PFSK-1 (cell line): ENCODE measurements at regions not wholly inside any gene's neighbourhood (a gene's known extent, or its start where the extent isn't known, plus 50 kb on each side); places are given as distances from the start of the nearest gene placed in this dataset.

Experiments
- POLR2AphosphoS5 ChIP-seq: IDR thresholded peaks from 2 replicates; pipeline ENCODE4 v1.6.1; 2012; ENCODE audit warnings: low read depth, mild to moderate bottlenecking, control low read depth, low read length, moderate library complexity
- TAF1 ChIP-seq: IDR thresholded peaks from 2 replicates; pipeline ENCODE4 v1.6.1; 2012; ENCODE audit warnings: low read length, control low read depth, borderline replicate concordance; ENCODE audit not compliant: insufficient read depth
- TF ChIP-seq, protein P1 (sequence below), 2 experiments: IDR thresholded peaks; 2 replicates each; pipeline versions ENCODE4 v1.6.1 to v1.8.0; 2011 to 2012; ENCODE audit warnings: low read depth in 2 of 2, low read length in 2 of 2, control low read depth in 1 of 2, inconsistent platforms in 1 of 2, mild to moderate bottlenecking in 1 of 2, moderate library complexity in 1 of 2; ENCODE audit not compliant: insufficient read depth in 1 of 2

DNA sequence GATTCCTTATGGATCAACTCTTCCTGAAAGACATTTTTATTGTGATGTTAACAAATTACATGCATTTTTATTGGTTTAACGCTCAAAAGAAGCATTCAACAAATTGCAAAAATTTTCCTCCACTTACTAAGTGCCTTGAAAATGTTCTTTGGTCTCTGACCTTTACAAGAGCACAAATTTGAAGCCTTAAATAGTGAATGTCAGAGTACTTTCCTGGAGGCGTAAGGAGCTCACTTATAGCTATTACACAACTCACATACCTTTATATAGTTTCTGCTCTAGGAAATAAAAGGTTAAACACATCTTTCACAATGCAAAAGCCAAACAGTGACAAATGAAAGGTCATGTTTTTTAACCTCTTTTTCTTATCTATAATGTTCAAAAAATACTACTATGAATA lies 405.7 kb upstream of the ZNF804A start:
- TF ChIP-seq TAF1 (no peak), POLR2AphosphoS5 (no peak)
- TF ChIP-seq, protein P1, sequence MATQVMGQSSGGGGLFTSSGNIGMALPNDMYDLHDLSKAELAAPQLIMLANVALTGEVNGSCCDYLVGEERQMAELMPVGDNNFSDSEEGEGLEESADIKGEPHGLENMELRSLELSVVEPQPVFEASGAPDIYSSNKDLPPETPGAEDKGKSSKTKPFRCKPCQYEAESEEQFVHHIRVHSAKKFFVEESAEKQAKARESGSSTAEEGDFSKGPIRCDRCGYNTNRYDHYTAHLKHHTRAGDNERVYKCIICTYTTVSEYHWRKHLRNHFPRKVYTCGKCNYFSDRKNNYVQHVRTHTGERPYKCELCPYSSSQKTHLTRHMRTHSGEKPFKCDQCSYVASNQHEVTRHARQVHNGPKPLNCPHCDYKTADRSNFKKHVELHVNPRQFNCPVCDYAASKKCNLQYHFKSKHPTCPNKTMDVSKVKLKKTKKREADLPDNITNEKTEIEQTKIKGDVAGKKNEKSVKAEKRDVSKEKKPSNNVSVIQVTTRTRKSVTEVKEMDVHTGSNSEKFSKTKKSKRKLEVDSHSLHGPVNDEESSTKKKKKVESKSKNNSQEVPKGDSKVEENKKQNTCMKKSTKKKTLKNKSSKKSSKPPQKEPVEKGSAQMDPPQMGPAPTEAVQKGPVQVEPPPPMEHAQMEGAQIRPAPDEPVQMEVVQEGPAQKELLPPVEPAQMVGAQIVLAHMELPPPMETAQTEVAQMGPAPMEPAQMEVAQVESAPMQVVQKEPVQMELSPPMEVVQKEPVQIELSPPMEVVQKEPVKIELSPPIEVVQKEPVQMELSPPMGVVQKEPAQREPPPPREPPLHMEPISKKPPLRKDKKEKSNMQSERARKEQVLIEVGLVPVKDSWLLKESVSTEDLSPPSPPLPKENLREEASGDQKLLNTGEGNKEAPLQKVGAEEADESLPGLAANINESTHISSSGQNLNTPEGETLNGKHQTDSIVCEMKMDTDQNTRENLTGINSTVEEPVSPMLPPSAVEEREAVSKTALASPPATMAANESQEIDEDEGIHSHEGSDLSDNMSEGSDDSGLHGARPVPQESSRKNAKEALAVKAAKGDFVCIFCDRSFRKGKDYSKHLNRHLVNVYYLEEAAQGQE (IDR thresholded peaks at IDR 0.05; ENCODE audit: insufficient read depth in 1 of 2, low read depth in 2 of 2, low read length in 2 of 2), result no peak
